LNCaP clone FGC (cell line): ENCODE measurements at regions not wholly inside any gene's neighbourhood (a gene's known extent, or its start where the extent isn't known, plus 50 kb on each side); places are given as distances from the start of the nearest gene placed in this dataset.

Experiments
- DNase-seq: peaks from one replicate; pipeline ENCODE4 v3.0.0-alpha.2; 2011; ENCODE audit warnings: low read depth
- H3K4me3 ChIP-seq: 2 replicates; pipeline ENCODE4 v1.5.1; 2011; ENCODE audit warnings: mild to moderate bottlenecking, low read depth, low read length, control low read depth
- TF ChIP-seq, protein P1 (sequence below): IDR thresholded peaks from 2 replicates; pipeline ENCODE4 v1.5.1; 2012; ENCODE audit warnings: mild to moderate bottlenecking; ENCODE audit not compliant: control insufficient read depth, insufficient read depth; ENCODE audit errors: extremely low read depth

DNA sequence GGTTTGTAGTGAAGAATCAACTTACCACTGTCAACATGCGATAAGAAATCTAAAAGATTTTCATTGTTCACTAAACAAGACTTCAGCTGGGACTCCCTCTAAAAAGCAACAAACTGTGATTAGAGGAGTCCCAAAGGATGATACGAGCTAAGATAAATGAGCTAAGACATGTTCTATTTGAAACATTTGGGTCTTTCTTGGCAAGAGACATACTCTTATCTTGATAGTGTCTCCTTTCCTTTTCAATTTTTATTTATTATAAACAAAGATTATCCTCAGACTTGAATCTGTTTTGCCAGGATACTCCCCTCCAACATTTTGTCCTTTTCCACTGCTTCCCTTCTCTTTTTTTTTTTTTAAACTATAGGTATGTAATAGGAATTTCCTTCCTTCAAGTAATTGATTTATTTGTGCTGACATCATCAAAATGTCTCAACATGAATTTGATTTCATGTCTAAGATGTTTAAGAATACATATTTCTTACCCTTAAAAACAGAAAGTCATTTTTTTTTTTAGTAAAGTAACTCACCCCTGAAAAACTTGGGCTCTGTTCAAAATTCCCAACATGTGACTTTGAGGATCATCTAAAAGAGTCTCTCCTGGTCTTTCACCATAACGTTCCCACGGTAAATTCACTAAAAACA, 158.4 kb upstream of the NRP1 start:
- H3K4me3 ChIP-seq = no peak overlapping the region
- TF ChIP-seq, protein P1, sequence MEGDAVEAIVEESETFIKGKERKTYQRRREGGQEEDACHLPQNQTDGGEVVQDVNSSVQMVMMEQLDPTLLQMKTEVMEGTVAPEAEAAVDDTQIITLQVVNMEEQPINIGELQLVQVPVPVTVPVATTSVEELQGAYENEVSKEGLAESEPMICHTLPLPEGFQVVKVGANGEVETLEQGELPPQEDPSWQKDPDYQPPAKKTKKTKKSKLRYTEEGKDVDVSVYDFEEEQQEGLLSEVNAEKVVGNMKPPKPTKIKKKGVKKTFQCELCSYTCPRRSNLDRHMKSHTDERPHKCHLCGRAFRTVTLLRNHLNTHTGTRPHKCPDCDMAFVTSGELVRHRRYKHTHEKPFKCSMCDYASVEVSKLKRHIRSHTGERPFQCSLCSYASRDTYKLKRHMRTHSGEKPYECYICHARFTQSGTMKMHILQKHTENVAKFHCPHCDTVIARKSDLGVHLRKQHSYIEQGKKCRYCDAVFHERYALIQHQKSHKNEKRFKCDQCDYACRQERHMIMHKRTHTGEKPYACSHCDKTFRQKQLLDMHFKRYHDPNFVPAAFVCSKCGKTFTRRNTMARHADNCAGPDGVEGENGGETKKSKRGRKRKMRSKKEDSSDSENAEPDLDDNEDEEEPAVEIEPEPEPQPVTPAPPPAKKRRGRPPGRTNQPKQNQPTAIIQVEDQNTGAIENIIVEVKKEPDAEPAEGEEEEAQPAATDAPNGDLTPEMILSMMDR = no peak
- no peak for DNase-seq

DNA sequence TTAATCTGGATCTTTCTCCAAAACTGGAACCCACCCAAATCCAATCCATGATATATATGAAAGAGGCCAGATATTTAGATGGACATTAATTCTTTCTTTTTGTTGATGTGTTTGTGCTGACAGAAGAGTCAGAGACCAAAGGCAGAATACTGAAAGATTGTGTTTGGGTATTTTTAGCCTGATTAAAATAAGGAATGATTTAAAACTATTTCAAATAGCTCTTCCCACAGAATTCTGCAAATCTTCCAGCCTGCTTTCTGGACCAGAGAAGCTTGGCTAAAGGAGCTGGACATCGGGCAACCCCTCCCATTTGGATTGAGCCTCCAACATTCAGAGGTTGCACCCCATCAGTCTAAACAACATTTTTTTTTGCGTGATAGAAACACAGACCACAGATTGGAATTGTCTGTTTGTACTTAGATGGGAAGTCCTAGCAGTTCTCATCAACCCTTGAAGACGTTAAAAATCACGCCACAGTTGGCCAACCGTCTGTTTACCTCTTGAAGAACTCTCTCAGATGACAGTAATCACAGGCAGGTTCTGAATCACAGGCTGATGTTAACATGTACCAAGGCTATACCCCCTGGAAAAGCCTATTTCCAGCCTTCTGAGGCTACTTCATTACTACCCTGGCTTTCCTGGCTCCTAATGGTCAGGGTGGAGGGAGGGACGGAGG, 155.2 kb upstream of the NRP1 start:
- DNase-seq = no peak
- H3K4me3 ChIP-seq = no peak overlapping the region
- TF ChIP-seq, protein P1 = no peak

DNA sequence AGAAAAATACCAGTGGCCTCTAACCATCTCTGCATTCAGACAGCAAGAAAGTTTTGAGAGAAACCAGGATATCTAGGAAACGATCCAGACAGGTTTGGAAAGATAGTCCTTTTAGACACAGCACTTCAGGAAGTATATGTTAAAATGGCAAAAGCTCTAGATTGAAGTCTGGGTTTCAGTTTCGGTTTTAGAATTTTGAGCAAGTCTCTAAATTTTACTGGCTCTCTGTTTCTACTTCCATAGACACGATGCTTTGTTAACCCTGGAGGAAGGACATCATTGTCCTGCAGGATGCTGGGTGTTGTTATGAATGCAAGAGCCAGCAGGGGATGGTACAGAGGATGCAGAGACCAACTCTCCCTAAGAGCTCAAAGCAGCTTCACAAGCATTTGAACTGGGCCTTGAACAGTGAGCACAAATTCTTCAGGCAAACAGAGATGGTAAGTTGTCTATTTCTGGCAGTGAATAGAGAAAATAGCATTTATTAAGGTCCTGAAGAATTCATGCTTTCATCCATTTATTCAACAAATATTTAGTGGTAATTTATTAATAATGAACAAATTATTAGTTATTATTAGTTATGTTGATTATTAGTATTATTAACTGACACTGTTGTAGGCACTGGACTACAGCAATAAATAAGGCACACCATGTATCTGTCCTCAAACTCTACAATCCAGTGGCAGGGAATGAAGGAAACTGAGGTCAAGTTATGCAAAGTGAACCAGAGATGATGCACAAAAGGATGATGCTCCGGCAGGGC, 152.7 kb upstream of the NRP1 start:
- no peak for DNase-seq
- no peak overlapping the region for H3K4me3 ChIP-seq
- TF ChIP-seq, protein P1 = no peak

DNA sequence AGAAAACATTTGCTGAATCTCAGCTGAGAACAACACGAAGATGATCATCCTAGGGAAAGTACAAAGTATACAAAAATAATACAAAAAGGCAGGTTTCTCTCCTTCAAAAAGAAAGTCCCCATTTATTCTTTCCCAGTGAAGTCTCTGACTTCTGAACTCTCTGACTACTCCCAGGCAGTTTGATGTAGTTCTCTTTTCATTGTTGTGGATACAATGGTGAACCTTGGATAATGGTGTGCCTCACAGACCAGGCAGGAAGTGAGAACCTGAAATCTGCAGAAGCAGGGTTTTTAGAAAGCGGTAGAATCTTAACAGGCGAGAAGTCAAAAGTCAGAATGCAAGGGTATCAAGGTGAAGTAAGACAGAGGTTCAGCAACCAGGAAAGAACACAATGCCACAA, 150.8 kb upstream of the NRP1 start:
- no peak for DNase-seq
- TF ChIP-seq, protein P1 = no peak

DNA sequence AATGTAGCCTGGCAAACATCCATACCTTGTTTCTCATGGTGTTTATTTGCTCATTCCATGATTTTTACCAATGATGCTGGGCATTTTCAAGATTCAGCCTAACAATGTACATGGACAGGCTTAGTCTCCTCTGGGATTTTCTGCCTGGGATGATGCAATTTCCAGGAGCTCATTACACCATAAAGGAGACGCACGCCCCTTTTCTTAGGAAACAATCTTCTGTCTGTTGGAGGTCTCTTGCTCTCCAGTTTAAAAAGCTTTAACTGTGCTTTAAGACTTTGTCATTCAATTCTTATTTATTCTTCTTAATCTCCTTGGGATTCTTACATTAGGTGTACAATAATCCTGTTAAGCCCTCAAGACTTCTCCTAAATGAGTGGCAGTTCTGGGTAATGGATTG, 150.3 kb upstream of the NRP1 start:
- DNase-seq = peak; percentile 40
- TF ChIP-seq, protein P1 = no peak
- no peak overlapping the region for H3K4me3 ChIP-seq

More for the DNA sequence above, 150.8 kb upstream of the NRP1 start:
- H3K4me3 ChIP-seq = no peak overlapping the region

DNA sequence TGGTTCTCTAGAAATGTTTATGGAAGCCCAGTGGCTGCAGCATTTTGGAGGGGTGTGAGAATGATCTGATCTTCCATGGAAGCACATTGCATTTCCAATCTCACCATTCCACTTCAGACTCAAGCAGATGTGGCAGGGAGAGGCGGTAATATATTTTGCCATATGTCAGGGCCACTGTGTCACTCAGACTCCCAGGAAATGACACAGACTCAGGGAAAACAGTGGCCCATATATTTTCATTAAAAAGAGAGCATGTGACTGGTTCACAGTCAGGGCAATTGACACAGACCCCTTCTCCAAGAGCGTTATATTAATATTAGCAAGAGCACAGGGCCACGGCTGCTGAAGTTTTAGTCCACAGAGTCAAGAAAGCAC, 149.3 kb upstream of the NRP1 start:
- H3K4me3 ChIP-seq = no peak overlapping the region
- TF ChIP-seq, protein P1 = no peak
- DNase-seq = no peak
